GM12892 (cell line): ENCODE measurements at regions not wholly inside any gene's neighbourhood (a gene's known extent, or its start where the extent isn't known, plus 50 kb on each side); places are given as distances from the start of the nearest gene placed in this dataset.

ENCODE experiments used
- POLR2A ChIP-seq: IDR thresholded peaks from 2 replicates; pipeline ENCODE4 v1.6.1; 2011; ENCODE audit warnings: low read depth, low read length, control low read depth
- POLR2AphosphoS5 ChIP-seq: IDR thresholded peaks from 2 replicates; pipeline ENCODE4 v1.6.1; 2011; ENCODE audit warnings: low read depth, low read length, control low read depth
- TAF1 ChIP-seq: IDR thresholded peaks from 2 replicates; pipeline ENCODE4 v1.6.1; 2011; ENCODE audit warnings: low read depth, mild to moderate bottlenecking, control low read depth, low read length, borderline replicate concordance

- no peak for TF ChIP-seq POLR2AphosphoS5
- no peak for TF ChIP-seq POLR2A
- no peak for TF ChIP-seq TAF1
Observed at GRCh38 chr9:106304401-106304920, 558.5 kb upstream of the ZNF462 start.
